GM12878 (cell line): ENCODE measurements at regions not wholly inside any gene's neighbourhood (a gene's known extent, or its start where the extent isn't known, plus 50 kb on each side); places are given as distances from the start of the nearest gene placed in this dataset.

ENCODE experiments used
- ATAC-seq: fragments of 200-7000 bp; cut with Tn5 transposase; 3 replicates; pipeline ENCODE4 v1.9.1; 2020; ENCODE audit warnings: mild to moderate bottlenecking, moderate library complexity
- BruUV-seq: library from RNA; stranded (reverse); fragments of 400-500 nt; replicated peaks from 2 replicates; lab custom pipeline; 2021; lab: Mats Ljungman, UMichigan
- CTCF ChIA-PET: fragments of 300-600 bp; sonication (Branson Sonifier 250); formaldehyde crosslinking; extraction: SDS; loops from one replicate; lab custom pipeline; 2021; ENCODE audit warnings: inconsistent platforms; lab: Yijun Ruan, JAX
- POLR2A ChIA-PET: fragments of 350-600 bp; formaldehyde crosslinking; extraction: SDS; loops from one replicate; lab custom pipeline; 2021; ENCODE audit warnings: inconsistent platforms; lab: Charles Lee
- RAD21 ChIA-PET: fragments of 300-600 bp; sonication (Branson Sonifier 250); formaldehyde crosslinking; loops from one replicate; lab custom pipeline; 2023; ENCODE audit warnings: antibody characterized with exemption; ENCODE audit not compliant: unreplicated experiment; lab: Charles Lee
- SMC1A ChIA-PET: fragments of 300-600 bp; sonication (Branson Sonifier 250); formaldehyde crosslinking; loops from one replicate; lab custom pipeline; 2023; ENCODE audit not compliant: unreplicated experiment, uncharacterized antibody; lab: Charles Lee
- DNase-seq: peaks from one replicate; pipeline ENCODE4 v3.0.0-alpha.2; 2011; ENCODE audit warnings: low read depth, low spot score
- FAIRE-seq: peaks from 3 replicates; lab custom pipeline; 2011; peaks lifted over from hg19 to GRCh38; lab: Jason Lieb, UNC
- H2AFZ ChIP-seq: 2 replicates; pipeline ENCODE4 v1.6.0; 2011; ENCODE audit warnings: low read depth, low read length, control low read depth; ENCODE audit not compliant: control insufficient read depth
- H3K27ac ChIP-seq: 2 replicates; pipeline ENCODE4 v1.5.1; 2011; ENCODE audit warnings: control low read depth; ENCODE audit not compliant: control insufficient read depth, insufficient read depth
- H3K27me3 ChIP-seq, 2 experiments: replicated peaks in 1 of 2; 2 replicates each; pipeline versions ENCODE4 v1.6.0 to v1.6.1; 2011; ENCODE audit warnings: low read length in 1 of 2; ENCODE audit not compliant: control insufficient read depth in 2 of 2, insufficient read depth in 2 of 2
- H3K36me3 ChIP-seq, 2 experiments: 2 replicates each; pipeline ENCODE4 v1.5.1; 2011; ENCODE audit warnings: low read length in 1 of 2; ENCODE audit not compliant: control insufficient read depth in 2 of 2, insufficient read depth in 2 of 2
- H3K4me1 ChIP-seq: 2 replicates; pipeline ENCODE4 v1.6.1; 2011; ENCODE audit warnings: mild to moderate bottlenecking, low read length, moderate library complexity, mixed read lengths; ENCODE audit not compliant: control insufficient read depth, insufficient read depth
- H3K4me2 ChIP-seq: 2 replicates; pipeline ENCODE4 v1.6.0; 2011; ENCODE audit warnings: control low read depth; ENCODE audit not compliant: control insufficient read depth, insufficient read depth
- H3K4me3 ChIP-seq: fragments of 200-600 bp; sonication (generic); 2 replicates; pipeline ENCODE4 v1.5.1; 2016
- H3K79me2 ChIP-seq: 2 replicates; pipeline ENCODE4 v1.6.0; 2011; ENCODE audit warnings: low read length; ENCODE audit not compliant: control insufficient read depth, insufficient read depth
- H3K9ac ChIP-seq: 2 replicates; pipeline ENCODE4 v1.8.0; 2011; ENCODE audit warnings: low read length, control low read depth, mixed read lengths; ENCODE audit not compliant: control insufficient read depth, insufficient read depth
- H3K9me3 ChIP-seq: replicated peaks from 3 replicates; pipeline ENCODE4 v1.5.1; 2011; ENCODE audit warnings: mild to moderate bottlenecking, low read length; ENCODE audit not compliant: control insufficient read depth, insufficient read depth
- H4K20me1 ChIP-seq: 2 replicates; pipeline ENCODE4 v1.6.0; 2011; ENCODE audit not compliant: control insufficient read depth, insufficient read depth
- CEBPB ChIP-seq, 2 experiments: fragments of 150-350 bp in 1 of 2; IDR thresholded peaks; 2 replicates each; pipeline ENCODE4 v1.6.1; 2012 to 2014; ENCODE audit warnings: low read depth in 2 of 2, low read length in 2 of 2, borderline replicate concordance in 1 of 2, inconsistent platforms in 1 of 2
- IRF4 ChIP-seq: IDR thresholded peaks from 2 replicates; pipeline ENCODE4 v1.6.1; 2011; ENCODE audit warnings: low read depth, low read length
- JUNB ChIP-seq: IDR thresholded peaks from 2 replicates; pipeline ENCODE4 v1.6.1; 2016; ENCODE audit warnings: antibody characterized with exemption, mild to moderate bottlenecking
- NFYA ChIP-seq: IDR thresholded peaks from 2 replicates; pipeline ENCODE4 v1.6.1; 2011; ENCODE audit warnings: low read depth, mild to moderate bottlenecking, low read length, improper control_type of control experiment, borderline replicate concordance
- USF1 ChIP-seq: IDR thresholded peaks from 2 replicates; pipeline ENCODE4 v1.6.1; 2011; ENCODE audit warnings: borderline replicate concordance, low read depth, mild to moderate bottlenecking, moderate library complexity, mixed read lengths, low read length; ENCODE audit not compliant: insufficient read depth; ENCODE audit errors: extremely low read length
- USF2 ChIP-seq: IDR thresholded peaks from 2 replicates; pipeline ENCODE4 v1.6.1; 2011; ENCODE audit warnings: low read depth, low read length, improper control_type of control experiment, borderline replicate concordance
- WGBS: methylation state at CpG from one replicate; pipeline ENCODE4 v1.1.6; 2016; ENCODE audit warnings: low lambda C conversion rate; ENCODE audit not compliant: insufficient replicate concordance, insufficient coverage; ENCODE audit errors: missing lambda C conversion rate; 5-methylcytosine and 5-hydroxymethylcytosine counted together
- in situ Hi-C: fragments of 300-500 bp; cut with MboI; formaldehyde crosslinking; loops from 9 replicates; pipeline ENCODE4 v1.14.3; 2018; ENCODE audit warnings: mixed read lengths
- intact Hi-C: fragments of 100-400 bp; cut with micrococcal nuclease; formaldehyde crosslinking; loops from one replicate; pipeline ENCODE4 v1.14.2; 2022; ENCODE audit not compliant: unreplicated experiment

- H3K79me2 ChIP-seq, result no peaks in the 10 kb centered on the region
- RAD21 ChIA-PET, result interaction anchor here (0.5 kb wide), 1 partner anchor 312 kb away, joined by 3 read pairs; no protein-coding TSS in a partner anchor
- peaks cover 12% of the 10 kb centered on the region for H3K9me3 ChIP-seq
- no peaks in the 10 kb centered on the region; a peak in 2 of 4 replicates for H3K36me3 ChIP-seq
- no peaks in the 10 kb centered on the region for H4K20me1 ChIP-seq
- SMC1A ChIA-PET, result interaction anchor here (0.7 to 1.8 kb wide), 5 partner anchors 9 to 46 kb away, joined by 3 to 5 read pairs (median 3); no protein-coding TSS in a partner anchor
- no peaks in the 10 kb centered on the region for H3K27me3 ChIP-seq
- no peak overlapping the region for H3K4me3 ChIP-seq
- ATAC-seq (no peak), FAIRE-seq (no peak), DNase-seq (no peak)
- in situ Hi-C loops (no loop called here), intact Hi-C loops (no loop called here)
- TF ChIP-seq USF2 (no peak), JUNB (no peak), USF1 (no peak), CEBPB (IDR thresholded peaks at IDR 0.05; ENCODE audit: borderline replicate concordance in 1 of 2, low read depth in 2 of 2, low read length in 2 of 2) (no peak), IRF4 (no peak), NFYA (no peak)
- no peak overlapping the region for H3K27ac ChIP-seq
- H2AFZ ChIP-seq, result no peak overlapping the region
- CTCF ChIA-PET, result interaction anchor here (0.8 to 1.7 kb wide), 3 partner anchors 36 to 140 kb away, joined by 3 to 4 read pairs (median 4); no protein-coding TSS in a partner anchor
- BruUV-seq, result no TSS peak
- H3K4me2 ChIP-seq, result no peak overlapping the region
- no peak overlapping the region for H3K9ac ChIP-seq
- no peaks in the 10 kb centered on the region for H3K4me1 ChIP-seq
- 70% methylated on average over 1 of the region's 1 CpG for WGBS
- POLR2A ChIA-PET, result no interaction called here
Observed at GRCh38 chr2:11969774-11970173, 223.3 kb downstream of the LPIN1 start.
